ENCODE measurements at regions not wholly inside any gene's neighbourhood (a gene's known extent, or its start where the extent isn't known, plus 50 kb on each side); places are given as distances from the start of the nearest gene placed in this dataset.

DNA sequence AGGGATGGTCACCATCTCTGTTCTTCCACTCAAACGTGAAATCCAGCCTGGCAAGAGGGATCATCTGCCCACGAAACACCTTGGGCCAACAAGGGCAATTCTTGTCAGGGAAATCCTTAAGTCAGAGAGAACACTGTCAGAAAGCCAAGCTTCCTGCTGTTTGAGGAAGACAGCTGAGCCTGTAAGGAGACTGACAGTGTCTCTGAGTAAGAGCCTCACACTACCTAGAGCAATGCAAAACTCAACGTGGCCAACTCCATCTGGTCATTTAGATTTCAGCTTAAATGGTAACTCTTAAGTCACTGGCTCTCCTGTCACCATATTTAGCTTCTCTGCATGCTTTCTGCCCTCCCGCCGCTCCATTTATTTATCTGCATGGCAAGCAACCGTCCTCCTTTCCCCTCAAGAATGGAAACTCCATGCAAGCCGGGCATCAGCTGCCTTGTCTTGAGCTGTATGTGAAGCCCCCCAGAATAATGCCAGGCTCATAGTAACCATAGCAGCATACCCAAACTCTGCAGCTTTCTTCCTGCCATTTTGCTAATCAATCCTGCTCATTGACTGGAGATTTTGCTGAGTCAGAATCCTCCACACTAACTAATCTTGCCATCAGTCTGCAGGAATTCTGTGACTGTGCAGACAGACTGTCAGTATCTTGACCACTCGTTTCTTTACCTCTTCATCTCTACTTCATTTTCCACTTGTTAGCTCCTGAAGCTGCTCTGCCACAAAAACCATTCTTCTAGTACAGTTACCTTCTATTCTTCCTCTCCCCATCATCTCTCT is 159.8 kb downstream of the IRS2 start:
- no peaks in the 10 kb centered on the region for H3K27me3 ChIP-seq (ENCODE audit: control insufficient read depth, insufficient read depth, low read length)
- no peaks in the 10 kb centered on the region for H3K9me3 ChIP-seq (ENCODE audit: control insufficient read depth, low read depth, low read length)
- H3K4me1 ChIP-seq (ENCODE audit: control insufficient read depth, insufficient read depth, low read length) = peaks cover 2% of the 10 kb centered on the region
- no peak overlapping the region for H3K4me3 ChIP-seq (ENCODE audit: low read length)
- WGBS (ENCODE audit: insufficient coverage, low lambda C conversion rate) = 83% methylated on average over 1 of the region's 8 CpGs
- no peak for DNase-seq
- H3K27ac ChIP-seq (ENCODE audit: low read length) = no peak overlapping the region
- H3K36me3 ChIP-seq (ENCODE audit: control insufficient read depth, insufficient read depth, low read length) = no peaks in the 10 kb centered on the region

DNA sequence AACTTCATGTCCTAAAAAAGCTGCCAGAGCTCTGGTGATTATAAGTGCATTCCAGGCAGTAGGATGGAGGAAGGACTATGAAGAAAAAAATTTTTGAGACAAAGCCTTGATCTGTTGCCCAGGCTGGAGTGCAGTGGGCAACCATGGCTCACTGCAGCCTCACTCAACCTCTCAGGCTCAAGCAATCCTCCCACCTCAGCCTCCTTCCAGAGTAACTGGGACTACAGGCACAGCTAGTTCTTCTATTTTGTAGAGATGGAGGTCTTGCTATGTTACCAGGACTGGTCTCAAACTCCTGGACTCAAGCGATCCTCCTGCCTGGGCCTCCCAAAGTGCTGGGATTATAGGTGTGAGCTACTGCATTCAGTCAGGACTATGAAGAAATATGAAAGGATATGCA is 161.2 kb downstream of the IRS2 start:
- no peak overlapping the region for H3K27ac ChIP-seq (ENCODE audit: low read length)
- WGBS (ENCODE audit: insufficient coverage, low lambda C conversion rate) = no CpG with 5 or more reads among the region's 1 CpG
- no peak overlapping the region for H3K4me3 ChIP-seq (ENCODE audit: low read length)

DNA sequence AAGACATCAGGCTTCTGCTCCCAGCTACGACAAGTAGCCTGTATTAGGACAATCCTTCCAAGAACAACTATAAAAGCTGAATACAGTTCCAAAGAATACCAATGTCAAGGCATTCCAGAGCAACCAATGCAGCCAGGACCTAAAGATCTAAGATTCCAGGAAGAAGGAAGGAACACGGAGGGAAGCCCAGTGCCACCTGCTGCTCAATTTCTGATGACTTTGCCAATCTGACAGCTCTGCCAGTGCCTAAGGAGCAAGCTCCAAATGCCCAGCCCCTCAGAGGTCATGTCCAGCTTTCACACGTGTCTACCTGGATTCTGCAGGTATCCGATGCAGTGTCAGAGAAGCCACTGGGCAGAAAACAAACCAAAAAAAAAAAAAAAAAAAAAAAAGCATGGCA is 164.4 kb downstream of the IRS2 start:
- no peak overlapping the region for H3K27ac ChIP-seq (ENCODE audit: low read length)
- WGBS (ENCODE audit: insufficient coverage, low lambda C conversion rate) = 100% methylated on average over 1 of the region's 4 CpGs
- no peaks in the 10 kb centered on the region for H3K9me3 ChIP-seq (ENCODE audit: control insufficient read depth, low read depth, low read length)

More for the DNA sequence above, 161.2 kb downstream of the IRS2 start:
- H3K27me3 ChIP-seq (ENCODE audit: control insufficient read depth, insufficient read depth, low read length) = no peaks in the 10 kb centered on the region
- no peaks in the 10 kb centered on the region for H3K36me3 ChIP-seq (ENCODE audit: control insufficient read depth, insufficient read depth, low read length)
- no peak for DNase-seq
- H3K4me1 ChIP-seq (ENCODE audit: control insufficient read depth, insufficient read depth, low read length) = peaks cover 2% of the 10 kb centered on the region
- no peaks in the 10 kb centered on the region for H3K9me3 ChIP-seq (ENCODE audit: control insufficient read depth, low read depth, low read length)

DNA sequence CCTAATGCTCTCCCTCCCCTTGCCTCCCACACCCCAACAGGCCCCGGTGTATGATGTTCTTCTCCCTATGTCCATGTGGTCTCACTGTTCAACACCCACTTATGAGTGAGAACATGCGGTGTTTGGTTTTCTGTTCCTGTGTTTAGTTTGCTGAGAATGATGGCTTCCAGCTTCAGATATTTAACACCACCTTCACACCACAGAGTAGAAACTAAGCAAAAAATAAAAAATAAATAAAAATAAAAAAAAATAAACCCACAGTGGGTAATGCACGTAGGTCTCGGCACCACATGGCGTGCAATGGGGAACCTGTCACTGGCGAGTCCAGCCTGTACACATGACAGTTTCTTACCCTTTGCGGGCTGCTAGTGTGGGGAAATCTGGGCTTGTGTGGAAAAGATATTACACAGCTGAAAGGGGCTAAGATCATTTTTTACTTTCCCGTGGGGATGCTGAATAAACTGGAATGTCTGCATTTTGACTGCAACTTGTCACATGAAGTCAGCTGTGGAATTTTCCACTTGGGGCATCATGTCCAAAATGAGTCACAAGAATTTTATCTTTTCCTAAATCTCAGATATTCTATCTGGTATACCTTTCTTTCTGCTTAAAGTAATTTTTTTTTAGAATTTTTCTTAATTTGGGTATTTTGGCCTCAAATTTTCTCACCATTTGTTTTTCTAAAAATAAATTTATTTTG is 170.5 kb downstream of the IRS2 start:
- H3K27ac ChIP-seq (ENCODE audit: low read length) = no peak overlapping the region
- H3K4me3 ChIP-seq (ENCODE audit: low read length) = no peak overlapping the region
- 91% methylated on average over 4 of the region's 8 CpGs for WGBS (ENCODE audit: insufficient coverage, low lambda C conversion rate)
- H3K4me1 ChIP-seq (ENCODE audit: control insufficient read depth, insufficient read depth, low read length) = no peaks in the 10 kb centered on the region
- no peaks in the 10 kb centered on the region for H3K9me3 ChIP-seq (ENCODE audit: control insufficient read depth, low read depth, low read length)
- no peaks in the 10 kb centered on the region for H3K36me3 ChIP-seq (ENCODE audit: control insufficient read depth, insufficient read depth, low read length)
- no peaks in the 10 kb centered on the region for H3K27me3 ChIP-seq (ENCODE audit: control insufficient read depth, insufficient read depth, low read length)
- DNase-seq = no peak

More for the DNA sequence above, 164.4 kb downstream of the IRS2 start:
- no peaks in the 10 kb centered on the region for H3K36me3 ChIP-seq (ENCODE audit: control insufficient read depth, insufficient read depth, low read length)
- no peak for DNase-seq
- H3K27me3 ChIP-seq (ENCODE audit: control insufficient read depth, insufficient read depth, low read length) = no peaks in the 10 kb centered on the region
- no peaks in the 10 kb centered on the region for H3K4me1 ChIP-seq (ENCODE audit: control insufficient read depth, insufficient read depth, low read length)
- H3K4me3 ChIP-seq (ENCODE audit: low read length) = no peak overlapping the region

DNA sequence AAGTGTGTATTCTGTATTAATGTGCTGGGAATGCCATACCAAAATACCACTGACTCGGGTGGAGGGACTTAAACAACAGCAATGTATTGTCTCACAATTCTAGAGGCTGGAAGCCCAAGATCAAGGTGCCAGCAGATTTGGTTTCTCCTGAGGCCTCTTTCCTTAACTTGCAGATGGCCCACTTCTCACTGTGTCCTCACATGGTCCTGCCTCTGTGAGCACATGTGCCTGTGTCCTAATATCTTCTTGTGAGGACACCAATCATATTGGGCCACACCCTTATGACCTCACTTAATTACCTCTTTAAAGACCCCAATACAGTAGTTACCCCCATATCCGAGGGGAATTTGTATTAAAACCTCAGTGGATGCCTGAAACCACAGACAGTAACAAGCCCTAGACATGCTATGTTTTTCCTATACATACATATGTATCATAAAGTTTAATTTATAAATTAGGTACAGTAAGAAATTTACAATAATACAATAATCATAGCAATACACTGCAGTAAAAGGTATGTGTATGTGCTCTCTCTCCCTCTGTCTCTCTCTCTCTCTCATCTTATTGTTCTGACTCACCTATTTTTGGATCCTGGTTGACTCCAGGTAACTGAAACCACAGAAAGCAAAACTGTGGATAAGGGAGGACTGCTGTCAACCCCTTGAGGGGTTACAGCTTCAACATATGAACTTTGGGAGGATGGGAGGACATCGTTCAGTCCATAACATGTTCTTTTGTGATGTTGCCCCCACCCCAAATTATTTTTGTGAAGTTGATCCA is 174.3 kb downstream of the IRS2 start:
- WGBS (ENCODE audit: insufficient coverage, low lambda C conversion rate) = 100% methylated on average over 1 of the region's 3 CpGs
- Histone ChIP-seq H3K9me3 (ENCODE audit: control insufficient read depth, low read depth, low read length) (no peaks in the 10 kb centered on the region), H3K27ac (ENCODE audit: low read length) (no peak overlapping the region), H3K27me3 (ENCODE audit: control insufficient read depth, insufficient read depth, low read length) (no peaks in the 10 kb centered on the region), H3K4me3 (ENCODE audit: low read length) (no peak overlapping the region), H3K36me3 (ENCODE audit: control insufficient read depth, insufficient read depth, low read length) (no peaks in the 10 kb centered on the region), H3K4me1 (ENCODE audit: control insufficient read depth, insufficient read depth, low read length) (no peaks in the 10 kb centered on the region)
- DNase-seq = no peak

DNA sequence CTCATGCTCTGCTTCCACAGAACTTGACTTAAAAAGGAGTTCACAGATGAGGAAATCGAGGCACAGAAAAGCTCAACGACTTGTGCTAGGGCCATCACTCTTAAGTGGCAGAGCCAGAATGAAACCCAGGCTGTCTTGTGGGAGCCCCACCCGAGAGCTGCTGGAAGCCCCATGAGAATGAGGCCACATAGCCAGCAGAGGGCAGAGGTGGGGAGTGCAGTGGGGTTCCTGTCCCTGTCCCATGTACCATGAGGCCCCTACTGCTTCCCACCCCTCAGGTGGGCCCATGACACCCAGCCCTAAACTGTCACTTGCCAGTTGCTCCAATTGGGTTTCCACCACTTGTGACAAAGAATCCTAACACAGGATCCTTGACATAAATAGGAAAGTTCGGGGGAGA is 175.9 kb downstream of the IRS2 start:
- 80% methylated on average over 1 of the region's 4 CpGs for WGBS (ENCODE audit: insufficient coverage, low lambda C conversion rate)
- peak; percentile 21 to 30 for DNase-seq
- H3K4me1 ChIP-seq (ENCODE audit: control insufficient read depth, insufficient read depth, low read length) = no peaks in the 10 kb centered on the region

DNA sequence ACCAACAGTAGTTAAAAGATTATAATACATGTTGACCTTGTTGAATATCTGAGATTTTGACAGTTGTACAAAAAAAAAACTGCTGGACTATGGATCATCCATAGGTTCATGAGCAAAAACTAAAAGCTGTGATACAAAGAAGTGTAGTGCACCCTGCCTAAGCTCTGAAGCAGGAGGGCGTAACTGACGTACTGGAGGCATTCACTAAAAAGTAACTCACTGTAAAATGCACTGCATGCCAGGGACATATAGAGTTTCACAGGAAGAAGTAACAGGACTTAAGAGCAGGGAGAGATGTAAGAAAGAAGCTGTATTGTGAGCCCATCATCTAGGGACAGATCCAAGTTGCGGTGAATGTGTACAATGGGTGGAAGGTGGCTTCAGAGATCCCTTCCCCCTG is 177.9 kb downstream of the IRS2 start:
- Histone ChIP-seq H3K9me3 (ENCODE audit: control insufficient read depth, low read depth, low read length) (no peaks in the 10 kb centered on the region), H3K27me3 (ENCODE audit: control insufficient read depth, insufficient read depth, low read length) (no peaks in the 10 kb centered on the region), H3K4me1 (ENCODE audit: control insufficient read depth, insufficient read depth, low read length) (no peaks in the 10 kb centered on the region), H3K36me3 (ENCODE audit: control insufficient read depth, insufficient read depth, low read length) (no peaks in the 10 kb centered on the region), H3K27ac (ENCODE audit: low read length) (no peak overlapping the region), H3K4me3 (ENCODE audit: low read length) (no peak overlapping the region)
- no peak for DNase-seq
- WGBS (ENCODE audit: insufficient coverage, low lambda C conversion rate) = 90% methylated on average over 2 of the region's 3 CpGs

More for the DNA sequence above, 175.9 kb downstream of the IRS2 start:
- Histone ChIP-seq H3K36me3 (ENCODE audit: control insufficient read depth, insufficient read depth, low read length) (no peaks in the 10 kb centered on the region), H3K4me3 (ENCODE audit: low read length) (no peak overlapping the region), H3K27me3 (ENCODE audit: control insufficient read depth, insufficient read depth, low read length) (no peaks in the 10 kb centered on the region), H3K27ac (ENCODE audit: low read length) (no peak overlapping the region), H3K9me3 (ENCODE audit: control insufficient read depth, low read depth, low read length) (no peaks in the 10 kb centered on the region)

DNA sequence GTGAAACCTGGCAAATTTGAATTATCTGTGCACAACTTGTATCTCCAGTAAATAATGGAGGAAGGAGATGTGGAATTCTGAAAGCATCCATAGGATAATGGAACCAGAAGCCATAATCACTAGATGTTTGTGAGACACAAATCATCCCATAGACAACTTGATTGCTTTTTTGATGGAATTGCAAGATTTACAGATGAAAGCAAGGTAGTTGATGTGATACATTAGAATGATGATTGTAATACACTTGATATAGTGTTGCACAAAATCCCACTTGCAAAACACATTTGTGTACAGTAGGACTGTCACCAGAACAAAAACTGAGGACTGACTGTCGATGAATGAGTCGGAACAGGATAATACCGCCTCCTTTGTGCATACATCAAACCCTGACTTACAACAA is 178.3 kb downstream of the IRS2 start:
- Histone ChIP-seq H3K4me3 (ENCODE audit: low read length) (no peak overlapping the region), H3K27ac (ENCODE audit: low read length) (no peak overlapping the region), H3K27me3 (ENCODE audit: control insufficient read depth, insufficient read depth, low read length) (no peaks in the 10 kb centered on the region), H3K4me1 (ENCODE audit: control insufficient read depth, insufficient read depth, low read length) (no peaks in the 10 kb centered on the region), H3K36me3 (ENCODE audit: control insufficient read depth, insufficient read depth, low read length) (no peaks in the 10 kb centered on the region), H3K9me3 (ENCODE audit: control insufficient read depth, low read depth, low read length) (no peaks in the 10 kb centered on the region)
- DNase-seq = no peak
- WGBS (ENCODE audit: insufficient coverage, low lambda C conversion rate) = no CpG with 5 or more reads among the region's 3 CpGs

DNA sequence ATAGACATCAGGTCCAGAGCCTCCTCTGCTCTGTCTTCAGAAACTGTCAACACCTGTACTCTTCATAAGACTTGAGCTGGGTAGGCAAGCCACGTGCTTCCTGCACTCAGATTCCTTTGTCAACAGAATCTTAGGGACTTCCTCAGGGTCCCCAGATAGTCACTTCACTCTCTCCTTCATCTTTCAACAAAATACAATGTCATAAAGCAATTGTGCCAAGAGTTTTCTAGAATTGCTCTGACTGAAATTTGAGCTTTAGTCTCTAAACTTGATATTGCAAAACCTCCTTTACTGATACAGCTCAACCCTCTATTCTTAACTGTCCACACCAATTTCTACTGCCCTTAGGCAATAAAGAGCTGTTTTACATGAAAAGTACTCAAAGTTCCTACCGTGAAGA is 179.9 kb downstream of the IRS2 start:
- H3K36me3 ChIP-seq (ENCODE audit: control insufficient read depth, insufficient read depth, low read length) = no peaks in the 10 kb centered on the region
- DNase-seq = peak; percentile 67 to 78
- no peak overlapping the region for H3K27ac ChIP-seq (ENCODE audit: low read length)
- H3K4me3 ChIP-seq (ENCODE audit: low read length) = no peak overlapping the region
- H3K4me1 ChIP-seq (ENCODE audit: control insufficient read depth, insufficient read depth, low read length) = no peaks in the 10 kb centered on the region
- no CpG with 5 or more reads among the region's 2 CpGs for WGBS (ENCODE audit: insufficient coverage, low lambda C conversion rate)
- H3K27me3 ChIP-seq (ENCODE audit: control insufficient read depth, insufficient read depth, low read length) = no peaks in the 10 kb centered on the region
- no peaks in the 10 kb centered on the region for H3K9me3 ChIP-seq (ENCODE audit: control insufficient read depth, low read depth, low read length)

DNA sequence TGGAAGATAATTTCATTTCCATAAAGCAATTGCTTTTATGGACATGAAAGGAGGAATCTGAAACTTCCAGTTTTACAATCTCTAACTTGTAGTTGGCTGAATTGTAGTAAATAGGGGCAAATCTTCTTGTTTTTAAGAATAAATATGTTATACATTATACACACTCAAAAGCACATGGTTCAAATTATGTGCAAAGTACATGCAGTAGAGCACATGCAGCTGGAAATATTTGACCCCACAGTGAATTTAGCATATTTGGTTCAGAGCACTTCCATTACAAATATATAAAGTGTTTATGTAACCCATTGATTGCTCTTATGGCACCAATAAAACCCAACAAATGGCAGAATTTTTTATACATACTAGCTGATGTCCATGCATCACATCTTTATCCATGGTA is 180.5 kb downstream of the IRS2 start:
- no peaks in the 10 kb centered on the region for H3K4me1 ChIP-seq (ENCODE audit: control insufficient read depth, insufficient read depth, low read length)
- H3K27me3 ChIP-seq (ENCODE audit: control insufficient read depth, insufficient read depth, low read length) = no peaks in the 10 kb centered on the region
- H3K36me3 ChIP-seq (ENCODE audit: control insufficient read depth, insufficient read depth, low read length) = no peaks in the 10 kb centered on the region
- DNase-seq = no peak
- no peaks in the 10 kb centered on the region for H3K9me3 ChIP-seq (ENCODE audit: control insufficient read depth, low read depth, low read length)
- no peak overlapping the region for H3K27ac ChIP-seq (ENCODE audit: low read length)
- no peak overlapping the region for H3K4me3 ChIP-seq (ENCODE audit: low read length)
